ENCODE measurements at regions not wholly inside any gene's neighbourhood (a gene's known extent, or its start where the extent isn't known, plus 50 kb on each side); places are given as distances from the start of the nearest gene placed in this dataset.

DNA sequence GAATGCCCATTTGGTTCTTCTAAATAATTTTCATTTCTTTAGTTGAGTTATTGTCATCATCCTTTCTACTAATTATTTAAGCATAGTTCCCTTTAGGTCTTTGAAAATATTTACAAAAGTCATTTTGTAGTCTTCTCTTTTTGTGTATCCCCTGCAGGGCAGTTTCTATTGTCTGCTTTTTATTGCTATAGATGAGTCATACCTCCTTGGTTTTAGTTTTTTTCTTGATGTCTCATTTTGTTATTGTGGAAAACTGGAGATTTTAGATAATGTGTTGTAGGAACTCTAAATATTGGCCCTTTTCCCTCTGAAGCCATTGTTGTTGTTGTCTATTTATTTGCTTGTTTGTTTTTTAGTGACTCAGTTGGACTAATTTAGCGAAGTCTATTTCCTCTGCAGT, 387.9 kb downstream of the NUF2 start:
- 91 to 100% (median 95%) methylated on average over 1 of the region's 1 CpG for WGBS, 4 donors
- no peak overlapping the region for H3K27ac ChIP-seq

DNA sequence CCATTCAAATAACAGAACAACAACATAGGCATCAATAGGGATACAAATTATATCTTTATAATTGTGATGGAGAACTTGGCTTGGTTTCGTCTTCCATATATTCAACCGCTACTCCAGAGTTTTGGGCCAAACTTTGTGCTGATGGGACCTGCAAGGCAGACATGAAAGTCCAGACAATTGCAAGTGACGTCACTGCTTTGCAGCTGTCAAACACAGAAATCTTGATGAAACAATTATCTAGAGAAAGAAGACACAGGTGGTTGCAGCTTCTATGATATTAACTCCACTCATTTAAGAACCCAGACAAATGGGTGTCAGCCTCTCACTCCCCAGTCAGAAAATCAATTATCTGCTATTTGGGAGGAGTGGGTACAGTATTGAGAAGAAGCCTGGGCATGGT, 390.6 kb downstream of the NUF2 start:
- no peak for TF ChIP-seq POLR2A (IDR thresholded peaks at IDR 0.05)
- no peak for TF ChIP-seq CTCF (IDR thresholded peaks at IDR 0.05)
- no peak overlapping the region for H3K4me3 ChIP-seq
- WGBS, 4 donors, result 75 to 92% (median 87%) methylated on average over 3 of the region's 3 CpGs
- no peaks in the 10 kb centered on the region for H3K27me3 ChIP-seq
- H3K36me3 ChIP-seq (replicated peaks in 1 of 2), result no peaks in the 10 kb centered on the region
- intact Hi-C loops (cut with DNase I), result no loop called here
- H3K9me3 ChIP-seq (replicated peaks in 1 of 3), result no peaks in the 10 kb centered on the region
- no peaks in the 10 kb centered on the region for H3K4me1 ChIP-seq (replicated peaks in 1 of 2)
- no peak overlapping the region for H3K27ac ChIP-seq
- DNase-seq, result no peak

More for the DNA sequence above, 387.9 kb downstream of the NUF2 start:
- no peak for DNase-seq
- no peaks in the 10 kb centered on the region for H3K36me3 ChIP-seq (replicated peaks in 1 of 2)
- H3K27me3 ChIP-seq, result no peaks in the 10 kb centered on the region
- no peak overlapping the region for H3K4me3 ChIP-seq
- intact Hi-C loops (cut with DNase I), result no loop called here
- no peaks in the 10 kb centered on the region for H3K4me1 ChIP-seq (replicated peaks in 1 of 2)
- H3K9me3 ChIP-seq (replicated peaks in 1 of 3), result no peaks in the 10 kb centered on the region
- no peak for TF ChIP-seq POLR2A (IDR thresholded peaks at IDR 0.05)
- no peak for TF ChIP-seq CTCF (IDR thresholded peaks at IDR 0.05)

GRCh38 chr1:163720294-163720693, 398.5 kb downstream of the NUF2 start:
- Histone ChIP-seq H3K9me3 (replicated peaks in 1 of 3) (peaks cover 0 to 5% (median 0%) of the 10 kb centered on the region in 3 donors), H3K4me3 (no peak overlapping the region), H3K27ac (no peak overlapping the region), H3K4me1 (replicated peaks in 1 of 2) (no peaks in the 10 kb centered on the region), H3K27me3 (no peaks in the 10 kb centered on the region), H3K36me3 (replicated peaks in 1 of 2) (no peaks in the 10 kb centered on the region)
- intact Hi-C loops (cut with DNase I), result no loop called here
- 86 to 90% (median 89%) methylated on average over 3 of the region's 3 CpGs for WGBS, 4 donors
- DNase-seq, result no peak
- no peak for TF ChIP-seq CTCF (IDR thresholded peaks at IDR 0.05)
- TF ChIP-seq POLR2A (IDR thresholded peaks at IDR 0.05), result no peak

- Histone ChIP-seq H3K36me3 (replicated peaks in 1 of 2) (no peaks in the 10 kb centered on the region), H3K27ac (no peak overlapping the region), H3K4me1 (replicated peaks in 1 of 2) (no peaks in the 10 kb centered on the region), H3K9me3 (replicated peaks in 1 of 3) (no peaks in the 10 kb centered on the region), H3K4me3 (no peak overlapping the region), H3K27me3 (no peaks in the 10 kb centered on the region)
- DNase-seq, result no peak
- intact Hi-C loops (cut with DNase I), result no loop called here
- TF ChIP-seq POLR2A (IDR thresholded peaks at IDR 0.05) (no peak), CTCF (IDR thresholded peaks at IDR 0.05) (no peak)
Measured at GRCh38 chr1:163725551-163725950, 403.8 kb downstream of the NUF2 start.
